Adrenal gland (tissue), 5 donors: ENCODE measurements at regions not wholly inside any gene's neighbourhood (a gene's known extent, or its start where the extent isn't known, plus 50 kb on each side); places are given as distances from the start of the nearest gene placed in this dataset.

Source experiments
- POLR2A ChIP-seq, 2 donors: fragments of 450-650 bp; IDR thresholded peaks; one replicate each; pipeline ENCODE4 v1.6.1; 2017; ENCODE audit warnings: antibody characterized with exemption in 2 of 2, mild to moderate bottlenecking in 2 of 2, moderate library complexity in 1 of 2
- TF ChIP-seq, protein P1 (sequence below), 6 experiments: fragments of 450-650 bp in 4 of 6; fragments of 200-600 bp in 2 of 6; sonication (generic) in 1 of 6; IDR thresholded peaks; 1 replicate in 5 of 6; 2 replicates in 1 of 6; pipeline versions ENCODE4 v1.5.1 to v1.8.0; 2016 to 2021; ENCODE audit warnings: antibody characterized with exemption in 6 of 6, mild to moderate bottlenecking in 2 of 6, moderate library complexity in 1 of 6
- donor health status: DM: no; HTN: no; CAD: no.

GRCh38 chr5:3331819-3332218, 263.8 kb upstream of the IRX1 start:
- TF ChIP-seq, protein P1, sequence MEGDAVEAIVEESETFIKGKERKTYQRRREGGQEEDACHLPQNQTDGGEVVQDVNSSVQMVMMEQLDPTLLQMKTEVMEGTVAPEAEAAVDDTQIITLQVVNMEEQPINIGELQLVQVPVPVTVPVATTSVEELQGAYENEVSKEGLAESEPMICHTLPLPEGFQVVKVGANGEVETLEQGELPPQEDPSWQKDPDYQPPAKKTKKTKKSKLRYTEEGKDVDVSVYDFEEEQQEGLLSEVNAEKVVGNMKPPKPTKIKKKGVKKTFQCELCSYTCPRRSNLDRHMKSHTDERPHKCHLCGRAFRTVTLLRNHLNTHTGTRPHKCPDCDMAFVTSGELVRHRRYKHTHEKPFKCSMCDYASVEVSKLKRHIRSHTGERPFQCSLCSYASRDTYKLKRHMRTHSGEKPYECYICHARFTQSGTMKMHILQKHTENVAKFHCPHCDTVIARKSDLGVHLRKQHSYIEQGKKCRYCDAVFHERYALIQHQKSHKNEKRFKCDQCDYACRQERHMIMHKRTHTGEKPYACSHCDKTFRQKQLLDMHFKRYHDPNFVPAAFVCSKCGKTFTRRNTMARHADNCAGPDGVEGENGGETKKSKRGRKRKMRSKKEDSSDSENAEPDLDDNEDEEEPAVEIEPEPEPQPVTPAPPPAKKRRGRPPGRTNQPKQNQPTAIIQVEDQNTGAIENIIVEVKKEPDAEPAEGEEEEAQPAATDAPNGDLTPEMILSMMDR (IDR thresholded peaks at IDR 0.05): no peak
- no peak for TF ChIP-seq POLR2A (IDR thresholded peaks at IDR 0.05)
